ENCODE measurements at regions not wholly inside any gene's neighbourhood (a gene's known extent, or its start where the extent isn't known, plus 50 kb on each side); places are given as distances from the start of the nearest gene placed in this dataset.

DNA sequence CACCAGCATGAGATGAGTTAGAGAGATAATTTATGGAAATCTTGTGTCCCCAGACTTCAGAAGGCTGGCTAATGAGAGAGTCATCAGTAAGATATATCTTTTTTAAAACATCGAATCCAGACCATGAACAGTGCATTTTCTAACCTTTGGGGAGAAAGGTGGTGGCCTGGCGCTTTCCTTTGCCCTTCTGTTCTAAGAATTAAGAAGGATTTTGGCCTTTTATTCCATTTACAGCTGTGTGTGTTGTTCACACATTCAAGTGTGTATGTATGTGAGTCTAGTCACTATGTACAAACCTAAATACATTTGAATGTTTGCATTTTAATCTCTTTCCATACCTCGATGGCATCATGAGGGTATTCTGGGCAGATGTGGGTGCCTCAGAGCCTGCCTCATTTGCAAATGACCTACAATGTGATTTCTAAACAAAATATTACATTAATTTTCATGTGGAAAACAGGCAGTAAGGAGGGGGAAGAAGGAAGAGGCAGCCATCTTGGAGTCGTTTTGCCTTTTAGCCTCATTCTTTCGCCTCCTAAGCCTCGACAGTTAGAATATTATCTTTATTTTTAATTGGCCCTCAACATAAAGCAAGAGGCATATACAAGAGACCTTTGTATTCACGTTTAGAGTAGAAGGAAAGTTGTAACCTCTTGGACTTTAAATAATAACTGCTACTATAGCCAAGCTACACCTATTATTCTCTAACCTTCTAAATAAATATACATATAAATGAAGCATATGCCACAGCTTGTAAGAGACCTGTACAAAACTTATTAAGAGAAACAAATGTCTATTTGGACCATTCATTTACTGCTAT lies 125.3 kb upstream of the TMEM161B start:
- no peaks in the 10 kb centered on the region for H3K79me2 ChIP-seq (ENCODE audit: insufficient read depth, low read length)
- no peaks in the 10 kb centered on the region for H3K9me3 ChIP-seq (ENCODE audit: control insufficient read depth in 1 of 2, insufficient read depth in 1 of 2, low read depth in 1 of 2, low read length in 2 of 2)
- no peak overlapping the region for H3K27ac ChIP-seq (ENCODE audit: low read depth, low read length)
- no peak overlapping the region for H3K4me3 ChIP-seq (replicated peaks in 1 of 2; ENCODE audit: low read depth in 1 of 2, low read length in 2 of 2)
- H3K36me3 ChIP-seq (ENCODE audit: control insufficient read depth in 1 of 2, insufficient read depth in 2 of 2, low read length in 2 of 2): no peaks in the 10 kb centered on the region
- no TSS peak for BruUV-seq (replicated peaks)
- DNase-seq (ENCODE audit: low read depth, low spot score): no peak
- RAD21 ChIA-PET (ENCODE audit: low non-redundant PET in 1 of 2, low total read pairs in 2 of 2, uncharacterized antibody in 2 of 2, unreplicated experiment in 2 of 2): no interaction called here
- POLR2A ChIA-PET: no interaction called here
- TF ChIP-seq, protein P1, sequence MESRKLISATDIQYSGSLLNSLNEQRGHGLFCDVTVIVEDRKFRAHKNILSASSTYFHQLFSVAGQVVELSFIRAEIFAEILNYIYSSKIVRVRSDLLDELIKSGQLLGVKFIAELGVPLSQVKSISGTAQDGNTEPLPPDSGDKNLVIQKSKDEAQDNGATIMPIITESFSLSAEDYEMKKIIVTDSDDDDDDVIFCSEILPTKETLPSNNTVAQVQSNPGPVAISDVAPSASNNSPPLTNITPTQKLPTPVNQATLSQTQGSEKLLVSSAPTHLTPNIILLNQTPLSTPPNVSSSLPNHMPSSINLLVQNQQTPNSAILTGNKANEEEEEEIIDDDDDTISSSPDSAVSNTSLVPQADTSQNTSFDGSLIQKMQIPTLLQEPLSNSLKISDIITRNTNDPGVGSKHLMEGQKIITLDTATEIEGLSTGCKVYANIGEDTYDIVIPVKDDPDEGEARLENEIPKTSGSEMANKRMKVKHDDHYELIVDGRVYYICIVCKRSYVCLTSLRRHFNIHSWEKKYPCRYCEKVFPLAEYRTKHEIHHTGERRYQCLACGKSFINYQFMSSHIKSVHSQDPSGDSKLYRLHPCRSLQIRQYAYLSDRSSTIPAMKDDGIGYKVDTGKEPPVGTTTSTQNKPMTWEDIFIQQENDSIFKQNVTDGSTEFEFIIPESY (IDR thresholded peaks at IDR 0.05; ENCODE audit: extremely low read depth, insufficient replicate concordance, low read length): no peak
- TF ChIP-seq ZNF274 (IDR thresholded peaks at IDR 0.05; ENCODE audit: low read depth, low read length) (no peak), SRF (IDR thresholded peaks at IDR 0.05; ENCODE audit: low read depth) (no peak), TCF7L2 (IDR thresholded peaks at IDR 0.05; ENCODE audit: borderline replicate concordance, extremely low read depth, insufficient read depth, insufficient read length) (no peak), EZH2 (IDR thresholded peaks at IDR 0.05) (no peak), SP1 (IDR thresholded peaks at IDR 0.05; ENCODE audit: low read depth) (no peak), ELF1 (IDR thresholded peaks at IDR 0.05; ENCODE audit: borderline replicate concordance, low read depth) (no peak), ZFX (IDR thresholded peaks at IDR 0.05) (no peak), POLR2A (IDR thresholded peaks at IDR 0.05; ENCODE audit: borderline replicate concordance, extremely low read depth, insufficient read depth, insufficient read length) (no peak)
- H2AFZ ChIP-seq (ENCODE audit: low read depth, low read length, poor library complexity, severe bottlenecking): peak overlapping the region; percentile 22
- no peak overlapping the region for H3K9ac ChIP-seq (ENCODE audit: low read length)
- no peaks in the 10 kb centered on the region for H3K9me2 ChIP-seq (ENCODE audit: insufficient read depth)
- H3K4me2 ChIP-seq (ENCODE audit: low read length): no peak overlapping the region
- intact Hi-C loops (cut with micrococcal nuclease): no loop called here
- H4K20me1 ChIP-seq (ENCODE audit: insufficient read depth): no peaks in the 10 kb centered on the region
- CTCF ChIA-PET: no interaction called here
- no peak for ATAC-seq
- H3K4me1 ChIP-seq (ENCODE audit: control insufficient read depth in 1 of 2, insufficient read depth in 2 of 2, low read length in 2 of 2): no peaks in the 10 kb centered on the region
- no peaks in the 10 kb centered on the region for H3K27me3 ChIP-seq (ENCODE audit: insufficient read depth, low read length)
